ENCODE measurements at regions not wholly inside any gene's neighbourhood (a gene's known extent, or its start where the extent isn't known, plus 50 kb on each side); places are given as distances from the start of the nearest gene placed in this dataset.

GRCh38 chr12:75844049-75844770, 187.4 kb downstream of the PHLDA1 start:
- in situ Hi-C loops (cut with MboI; ENCODE audit: low sequenced_read_pairs) = no loop called here

DNA sequence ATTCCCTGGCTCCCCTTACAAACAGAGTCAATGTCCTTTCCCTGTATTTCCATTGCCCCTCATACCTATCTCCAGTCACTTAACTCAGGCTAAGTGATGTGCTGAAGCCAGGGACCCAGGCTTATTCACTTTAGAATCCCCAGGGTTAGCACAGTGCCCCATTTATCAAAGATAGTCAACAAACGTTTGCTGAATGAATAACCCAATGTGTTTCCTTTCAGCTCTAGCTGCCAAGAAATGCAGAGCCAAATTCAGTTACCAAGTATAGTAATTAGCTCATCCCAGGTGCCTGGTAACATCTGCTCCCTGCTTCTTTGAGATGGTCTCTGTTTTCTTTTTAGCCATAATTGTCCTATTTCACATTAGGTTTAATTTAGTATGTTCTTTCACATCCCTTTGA, 189.5 kb downstream of the PHLDA1 start:
- in situ Hi-C loops (cut with MboI; ENCODE audit: low sequenced_read_pairs) = no loop called here

- in situ Hi-C loops (cut with MboI; ENCODE audit: low sequenced_read_pairs) = no loop called here
These were observed 190.6 kb downstream of the PHLDA1 start for GRCh38 chr12:75840994-75841355.

GRCh38 chr12:75838309-75838708, 193.3 kb downstream of the PHLDA1 start:
- in situ Hi-C loops (cut with MboI; ENCODE audit: low sequenced_read_pairs) = no loop called here

GRCh38 chr12:75837700-75838099, 193.9 kb downstream of the PHLDA1 start:
- in situ Hi-C loops (cut with MboI; ENCODE audit: low sequenced_read_pairs) = no loop called here

- in situ Hi-C loops (cut with MboI; ENCODE audit: low sequenced_read_pairs) = no loop called here
These were observed 195.0 kb downstream of the PHLDA1 start for GRCh38 chr12:75836533-75836932.

- in situ Hi-C loops (cut with MboI; ENCODE audit: low sequenced_read_pairs) = no loop called here
These were observed 197.0 kb downstream of the PHLDA1 start for GRCh38 chr12:75834591-75834990.

DNA sequence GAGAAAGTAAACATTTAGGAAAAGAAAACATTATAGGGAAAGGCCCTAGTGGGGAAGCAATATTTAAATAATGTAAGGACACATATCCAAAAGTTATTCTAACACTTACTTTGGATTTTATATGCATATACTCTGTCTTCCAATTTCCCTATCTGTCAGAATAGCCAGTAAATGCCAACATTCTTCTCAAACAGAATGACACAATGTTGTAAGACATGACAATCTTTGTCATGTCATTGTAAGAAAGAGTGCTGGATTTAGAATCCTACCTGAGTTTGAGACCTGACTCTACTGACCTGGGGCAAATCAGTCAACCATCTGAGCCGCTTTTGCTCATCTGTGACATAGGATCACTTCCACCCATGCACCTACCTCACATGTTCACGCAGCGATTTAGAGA, 198.3 kb downstream of the PHLDA1 start:
- in situ Hi-C loops (cut with MboI; ENCODE audit: low sequenced_read_pairs) = no loop called here

DNA sequence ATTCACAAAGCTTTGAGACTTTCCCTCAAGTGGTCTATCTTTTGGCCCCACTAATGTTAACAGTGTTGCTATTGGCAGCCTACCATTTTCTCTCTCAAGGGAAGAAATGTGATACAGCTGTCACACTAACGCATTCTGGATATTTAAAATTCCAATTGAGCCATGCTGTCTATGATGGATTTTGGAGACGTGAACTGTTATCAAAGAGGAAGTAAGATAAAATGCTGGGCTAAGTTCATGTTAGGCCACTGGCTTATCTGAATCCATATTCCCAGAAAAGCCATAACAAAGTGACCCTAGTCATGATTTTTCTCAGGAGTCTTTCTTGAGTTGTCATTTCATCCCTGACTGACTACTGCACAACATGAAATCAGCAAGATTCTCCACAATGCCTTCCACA, 200.2 kb downstream of the PHLDA1 start:
- in situ Hi-C loops (cut with MboI; ENCODE audit: low sequenced_read_pairs) = no loop called here

DNA sequence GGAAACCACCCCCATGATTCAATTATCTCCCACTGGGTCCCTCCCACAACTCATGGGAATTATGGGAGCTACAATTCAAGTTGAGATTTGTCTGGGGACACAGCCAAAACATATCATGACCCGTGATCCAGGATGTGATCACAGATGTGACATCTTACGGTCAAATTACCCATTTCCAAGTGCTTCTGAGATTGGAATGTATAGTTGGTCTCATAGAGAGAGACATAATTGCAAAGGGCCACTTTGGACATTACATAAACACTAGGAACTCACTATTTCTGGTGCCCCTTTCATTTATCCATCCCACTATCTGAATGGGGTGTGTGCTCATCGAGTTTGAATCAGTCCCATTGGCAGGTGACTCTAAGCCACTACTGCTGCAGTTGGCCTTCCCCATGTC, 204.5 kb downstream of the PHLDA1 start:
- in situ Hi-C loops (cut with MboI; ENCODE audit: low sequenced_read_pairs) = no loop called here

DNA sequence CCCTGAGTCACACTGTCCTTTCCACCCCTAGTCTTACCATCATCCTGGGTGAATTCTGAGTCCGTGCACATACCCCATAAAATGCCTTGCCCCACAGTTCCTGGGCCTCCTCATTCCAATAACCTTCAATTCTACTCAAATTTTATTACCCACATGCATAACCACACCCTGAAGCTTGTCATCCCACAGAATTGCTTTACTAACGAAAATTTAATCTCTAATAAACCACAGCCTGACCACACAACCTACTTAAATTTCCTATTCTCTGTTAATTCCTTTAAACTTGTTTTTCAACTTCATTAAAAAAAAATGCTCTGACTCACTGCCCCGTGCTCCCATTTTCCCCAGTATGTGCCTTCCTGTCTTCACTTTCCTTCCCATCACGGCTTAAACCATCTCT, 205.9 kb downstream of the PHLDA1 start:
- in situ Hi-C loops (cut with MboI; ENCODE audit: low sequenced_read_pairs) = no loop called here

DNA sequence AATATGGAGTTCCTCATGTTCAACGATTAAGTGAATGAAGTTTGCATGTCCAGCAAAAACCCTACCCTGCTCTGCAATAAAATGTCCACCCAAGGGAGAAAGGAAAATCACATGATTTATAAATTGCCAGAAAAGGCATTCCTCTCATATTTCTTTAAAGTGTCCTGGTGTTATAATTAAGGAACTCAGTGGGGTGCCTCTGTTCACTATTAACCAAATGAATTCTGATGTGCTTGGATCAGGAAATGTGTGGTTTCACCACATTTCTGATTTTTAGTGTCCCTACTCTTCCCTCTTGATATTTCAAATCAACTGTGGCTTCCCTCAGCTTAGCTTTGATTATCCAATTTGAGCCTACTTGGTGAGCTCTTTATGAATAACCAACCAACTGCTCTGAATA, 208.1 kb downstream of the PHLDA1 start:
- in situ Hi-C loops (cut with MboI; ENCODE audit: low sequenced_read_pairs) = loop anchor here (25.0 kb wide), 1 partner anchor 214 kb away; the partner anchor contains the start of gene PHLDA1

DNA sequence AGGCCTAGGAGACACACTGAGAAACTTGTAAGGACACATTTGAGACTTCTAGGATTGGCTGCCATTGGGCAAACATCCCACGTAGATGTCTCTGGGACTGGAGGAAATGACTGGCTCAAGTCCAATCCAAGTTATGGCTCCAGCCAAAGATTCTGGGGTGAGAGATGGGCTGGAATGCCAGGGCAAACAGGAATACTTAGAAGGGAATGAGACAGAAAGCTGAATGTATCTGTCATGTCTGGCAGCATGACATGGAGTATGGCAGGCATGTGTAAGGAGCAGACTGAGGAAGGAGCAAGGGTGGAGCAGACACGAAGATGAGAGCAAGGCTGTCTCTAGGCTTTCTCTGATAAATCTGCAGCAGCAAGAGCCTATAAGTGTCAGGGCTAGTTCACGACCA, 209.2 kb downstream of the PHLDA1 start:
- in situ Hi-C loops (cut with MboI; ENCODE audit: low sequenced_read_pairs) = loop anchor here (25.0 kb wide), 1 partner anchor 215 kb away; the partner anchor contains the start of gene PHLDA1

- in situ Hi-C loops (cut with MboI; ENCODE audit: low sequenced_read_pairs) = loop anchor here (25.0 kb wide), 1 partner anchor 216 kb away; the partner anchor contains the start of gene PHLDA1
These were observed 210.6 kb downstream of the PHLDA1 start for GRCh38 chr12:75820848-75821578.

GRCh38 chr12:75820071-75820470, 211.5 kb downstream of the PHLDA1 start:
- in situ Hi-C loops (cut with MboI; ENCODE audit: low sequenced_read_pairs) = loop anchor here (25.0 kb wide), 1 partner anchor 217 kb away; the partner anchor contains the start of gene PHLDA1

DNA sequence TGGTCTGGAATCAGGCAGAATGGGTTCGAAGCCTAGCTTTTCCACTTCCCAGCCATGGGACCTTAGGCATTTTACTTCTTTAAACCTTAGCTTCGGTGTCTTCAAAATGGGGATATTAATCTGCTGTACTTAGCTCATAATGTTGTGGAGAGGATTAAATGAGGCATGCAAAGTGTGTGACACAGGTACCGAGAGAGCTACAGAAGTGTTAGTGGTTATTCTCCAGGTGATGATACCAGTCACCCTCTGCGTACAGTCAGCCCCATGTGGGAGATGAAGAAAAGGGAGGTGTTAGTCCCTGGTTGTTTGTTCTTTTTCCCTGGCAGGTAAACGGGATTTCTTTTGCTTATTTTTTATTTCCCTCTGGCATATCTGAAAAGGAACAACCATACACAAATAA, 212.1 kb downstream of the PHLDA1 start:
- in situ Hi-C loops (cut with MboI; ENCODE audit: low sequenced_read_pairs) = loop anchor here (25.0 kb wide), 1 partner anchor 218 kb away; the partner anchor contains the start of gene PHLDA1

DNA sequence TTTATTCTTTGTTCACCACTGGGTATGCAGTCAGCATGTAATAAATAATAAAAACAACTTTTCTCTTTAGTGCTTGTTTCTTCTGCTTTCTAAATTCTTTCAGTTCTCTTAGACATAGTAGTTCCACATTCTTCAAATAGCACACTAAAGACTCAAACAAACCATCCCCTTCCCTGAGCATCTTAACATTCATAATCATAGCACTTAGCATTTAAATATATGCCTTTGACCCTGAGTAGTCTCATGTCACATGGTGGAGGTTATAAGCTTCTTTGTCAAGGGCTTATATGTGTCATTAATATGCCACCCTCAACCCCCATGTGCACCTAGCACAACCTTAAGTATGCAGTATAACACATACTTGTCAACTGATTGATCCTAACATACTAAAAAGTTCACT, 212.7 kb downstream of the PHLDA1 start:
- in situ Hi-C loops (cut with MboI; ENCODE audit: low sequenced_read_pairs) = loop anchor here (25.0 kb wide), 1 partner anchor 218 kb away; the partner anchor contains the start of gene PHLDA1

DNA sequence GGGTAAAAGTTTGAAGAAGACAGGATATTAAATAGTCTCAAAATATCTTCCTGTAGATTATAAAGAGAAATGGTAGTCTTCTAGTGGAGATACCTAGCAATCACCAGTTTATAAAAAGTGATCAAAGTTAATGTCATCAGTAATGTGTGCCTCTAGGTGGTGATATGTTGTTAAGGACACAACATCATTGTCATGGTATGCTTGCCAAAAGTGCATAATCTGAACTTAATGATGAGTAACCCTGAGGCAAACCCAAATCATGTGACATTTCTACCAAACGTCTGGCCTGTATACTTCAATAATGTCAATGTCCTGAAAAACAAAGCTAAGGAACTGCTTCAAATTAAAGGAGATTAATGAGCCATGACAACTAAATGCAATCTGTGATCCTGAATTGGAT, 214.7 kb downstream of the PHLDA1 start:
- in situ Hi-C loops (cut with MboI; ENCODE audit: low sequenced_read_pairs) = loop anchor here (25.0 kb wide), 1 partner anchor 220 kb away; the partner anchor contains the start of gene PHLDA1

DNA sequence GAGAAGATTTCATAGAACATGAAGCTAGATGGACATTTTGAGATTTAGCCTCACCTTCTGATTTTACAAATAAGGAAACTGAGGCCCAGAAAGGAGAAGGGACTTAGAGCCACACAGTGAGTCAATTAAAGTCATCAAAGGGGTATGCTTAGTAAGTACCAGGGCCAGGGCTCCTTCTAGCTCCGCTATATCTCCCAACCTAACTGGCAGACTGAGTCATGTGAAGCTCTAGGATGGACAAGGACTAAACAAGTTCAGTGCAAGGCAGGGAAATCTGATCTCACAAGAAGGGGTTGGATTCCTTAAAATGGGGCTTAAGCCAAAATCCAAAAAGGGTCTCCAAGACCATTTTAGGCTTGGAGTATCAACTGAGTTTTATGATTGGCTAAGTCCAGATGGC, 215.8 kb downstream of the PHLDA1 start:
- in situ Hi-C loops (cut with MboI; ENCODE audit: low sequenced_read_pairs) = loop anchor here (25.0 kb wide), 1 partner anchor 222 kb away; the partner anchor contains the start of gene PHLDA1

DNA sequence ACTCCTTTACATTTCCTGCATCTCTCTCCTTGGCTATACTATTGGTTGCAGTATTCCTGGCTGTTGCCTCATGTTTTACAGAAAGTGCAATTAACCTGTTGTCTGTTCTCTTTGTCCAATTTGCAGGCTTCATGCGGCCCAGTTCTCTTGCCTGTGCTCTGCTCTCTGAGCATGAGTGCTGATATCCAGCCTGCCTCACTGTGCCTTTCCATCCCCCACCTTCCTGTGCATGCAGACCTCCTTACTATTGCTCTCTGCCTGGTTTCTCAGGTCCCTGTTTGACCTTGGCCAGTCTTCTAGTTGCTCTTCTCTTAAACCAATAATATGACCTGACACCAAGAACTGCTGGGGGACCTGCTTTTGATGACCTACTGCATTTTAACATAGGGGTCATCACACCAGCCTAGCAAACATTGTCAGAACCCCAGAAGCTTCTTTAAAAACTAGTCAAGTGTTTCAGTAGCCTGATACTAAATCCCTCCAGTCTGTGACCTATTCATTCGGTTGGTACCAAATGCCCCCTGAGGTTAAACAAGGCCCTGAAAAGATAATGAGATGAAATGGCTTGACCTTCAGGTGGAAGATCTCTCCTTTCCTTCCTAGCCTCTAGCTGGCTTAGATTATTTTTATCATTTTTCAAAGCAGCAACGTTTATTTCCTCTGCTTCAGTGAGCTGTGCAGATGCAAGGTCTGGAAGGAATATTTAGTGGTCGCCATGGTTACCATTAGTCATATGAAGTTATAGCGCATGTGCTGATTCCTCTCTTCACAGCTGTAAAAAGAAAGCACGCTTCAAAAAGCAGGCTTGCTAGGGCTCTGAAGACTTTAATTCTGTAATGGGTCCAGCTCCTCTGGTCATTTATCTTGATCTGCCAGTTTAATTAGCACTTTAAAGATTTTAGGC, 216.5 kb downstream of the PHLDA1 start:
- in situ Hi-C loops (cut with MboI; ENCODE audit: low sequenced_read_pairs) = loop anchor here (25.0 kb wide), 1 partner anchor 222 kb away; the partner anchor contains the start of gene PHLDA1

DNA sequence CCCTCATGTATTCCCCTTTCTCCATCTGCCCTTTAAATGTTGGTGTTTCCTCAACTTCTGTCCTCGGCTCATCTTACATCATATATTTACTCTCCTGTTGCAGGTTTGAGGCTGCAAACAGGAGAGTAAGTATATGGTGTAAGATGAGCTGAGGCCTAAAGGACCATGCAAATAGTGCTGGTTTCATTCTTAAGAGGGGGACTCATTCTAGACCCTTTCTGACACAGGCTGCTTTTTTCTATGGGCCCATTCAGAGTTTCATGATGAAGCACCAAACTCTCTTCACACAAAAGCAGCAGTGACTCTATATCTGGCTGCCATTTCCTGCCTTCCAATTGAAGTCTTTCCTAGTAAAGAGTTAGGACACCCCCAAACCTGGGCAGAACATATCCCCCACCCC, 218.5 kb downstream of the PHLDA1 start:
- in situ Hi-C loops (cut with MboI; ENCODE audit: low sequenced_read_pairs) = loop anchor here (25.0 kb wide), 1 partner anchor 224 kb away; the partner anchor contains the start of gene PHLDA1
